Smooth muscle cell of the brain vasculature (primary cell): ENCODE measurements at regions not wholly inside any gene's neighbourhood (a gene's known extent, or its start where the extent isn't known, plus 50 kb on each side); places are given as distances from the start of the nearest gene placed in this dataset.

ENCODE experiments used
- DNase-seq: peaks from one replicate; pipeline ENCODE4 v3.0.0-alpha.2; 2012; ENCODE audit warnings: low read depth, low spot score

DNA sequence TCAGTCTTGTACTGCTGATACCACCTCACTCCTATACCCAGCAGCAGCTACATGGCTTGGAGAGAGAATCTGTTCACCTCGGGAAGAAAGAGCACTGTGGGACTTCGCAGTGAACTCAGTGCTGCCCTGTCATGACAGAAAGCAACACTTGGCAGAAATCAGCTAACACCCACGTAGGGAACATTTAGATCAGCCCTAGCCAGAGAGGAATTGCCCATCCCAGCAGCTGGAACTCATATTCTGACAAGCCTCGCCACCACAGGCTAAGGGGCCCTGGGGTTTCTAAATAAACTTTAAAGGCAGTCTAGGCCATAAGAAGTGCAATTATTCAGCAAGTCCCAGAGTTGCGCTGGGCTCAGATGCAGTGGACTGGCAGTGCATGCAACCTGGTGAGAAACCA lies 1266.8 kb downstream of the GRIK2 start:
- DNase-seq, result no peak

DNA sequence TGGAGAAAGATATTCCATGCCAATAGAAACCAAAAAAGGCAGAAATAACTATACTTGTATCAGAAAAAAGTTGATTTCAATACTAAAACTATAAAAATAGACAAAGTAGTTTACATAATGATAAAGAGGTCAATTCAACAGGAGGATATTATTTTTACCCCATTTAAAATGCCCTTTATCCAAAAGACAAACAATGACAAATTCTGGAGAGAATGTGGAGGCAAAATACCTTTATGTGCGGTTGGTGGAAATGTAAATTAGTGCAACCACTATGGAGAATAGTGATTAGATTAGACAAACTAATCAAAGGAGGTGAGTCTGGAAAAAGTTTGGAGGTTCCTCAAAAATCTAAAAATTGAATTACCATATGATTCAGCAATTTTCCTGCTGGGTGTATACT lies 1262.3 kb downstream of the GRIK2 start:
- no peak for DNase-seq

DNA sequence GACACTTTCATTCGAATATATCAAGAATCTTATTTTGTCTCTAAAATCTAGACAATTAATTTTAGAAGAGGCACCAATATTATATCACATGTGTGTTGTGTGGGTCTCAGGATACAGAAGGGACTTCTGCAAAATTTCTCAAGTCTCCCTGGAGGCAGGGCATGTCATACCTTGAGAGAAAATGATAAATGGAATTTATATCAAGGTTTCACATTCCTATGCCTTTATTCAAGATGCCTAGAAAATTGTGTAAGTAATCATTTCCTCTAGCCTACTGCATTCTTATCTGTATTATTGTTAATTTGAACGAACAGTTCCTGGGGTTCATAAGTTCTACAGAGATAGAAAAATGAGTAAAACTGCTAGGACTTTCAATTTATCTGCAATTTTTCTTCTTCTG lies 1247.9 kb downstream of the GRIK2 start:
- no peak for DNase-seq

DNA sequence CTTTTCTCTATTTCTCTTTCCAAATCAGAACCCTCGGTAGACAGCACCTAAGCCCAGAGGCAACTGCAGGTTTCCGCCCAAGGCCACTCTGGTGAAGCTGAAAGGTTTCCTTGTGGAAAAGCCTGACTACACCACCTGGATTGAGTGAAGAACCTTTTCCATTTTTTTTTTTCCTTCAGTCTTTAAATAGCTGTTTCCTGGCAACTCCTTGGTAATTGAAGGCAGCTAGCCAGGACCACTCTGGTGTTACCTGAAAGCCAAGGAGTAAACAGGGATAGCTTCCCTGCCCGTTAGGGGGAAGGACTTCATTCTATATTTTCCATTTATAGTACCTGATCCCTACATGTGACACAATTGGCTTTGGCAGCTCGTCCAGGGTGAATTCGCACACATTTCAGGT lies 1238.4 kb downstream of the GRIK2 start:
- DNase-seq, result no peak

DNA sequence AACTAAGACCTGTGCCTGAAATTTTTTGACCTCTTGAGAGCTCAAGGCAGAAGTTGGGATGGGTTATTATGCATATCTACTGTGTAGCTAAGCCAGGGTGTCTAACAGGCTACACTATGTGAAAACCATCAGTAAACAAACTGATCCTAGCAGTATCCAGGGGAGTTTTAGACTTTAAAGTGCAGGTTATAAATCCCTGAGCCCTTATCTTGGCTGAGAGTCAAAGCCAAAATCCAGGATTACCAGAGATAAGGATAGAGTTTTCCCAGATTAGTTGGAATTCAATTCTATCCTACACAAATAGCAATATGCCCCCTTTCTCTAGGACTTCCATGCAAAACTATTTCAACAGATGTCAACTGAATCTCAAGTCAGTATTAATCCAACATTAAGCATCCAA lies 1229.7 kb downstream of the GRIK2 start:
- DNase-seq, result no peak

DNA sequence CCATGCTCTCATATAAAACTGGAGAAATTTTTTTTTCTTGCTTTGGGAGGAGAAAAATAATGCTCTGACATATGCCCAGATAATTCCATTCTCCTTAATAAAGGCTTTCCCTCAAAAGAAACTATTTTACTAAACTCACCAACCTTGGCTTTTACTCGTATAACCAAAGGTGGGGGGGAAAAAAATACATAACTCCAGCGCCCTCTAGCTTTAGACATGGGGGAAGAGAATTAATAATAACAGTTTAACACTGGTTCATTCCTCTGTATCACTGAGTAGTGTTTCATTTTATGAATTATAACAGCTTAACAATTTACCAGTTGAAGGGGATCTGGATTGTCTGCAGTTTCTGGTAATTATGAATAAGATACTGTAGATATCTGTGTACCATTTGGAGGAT lies 1226.1 kb downstream of the GRIK2 start:
- DNase-seq, result no peak

DNA sequence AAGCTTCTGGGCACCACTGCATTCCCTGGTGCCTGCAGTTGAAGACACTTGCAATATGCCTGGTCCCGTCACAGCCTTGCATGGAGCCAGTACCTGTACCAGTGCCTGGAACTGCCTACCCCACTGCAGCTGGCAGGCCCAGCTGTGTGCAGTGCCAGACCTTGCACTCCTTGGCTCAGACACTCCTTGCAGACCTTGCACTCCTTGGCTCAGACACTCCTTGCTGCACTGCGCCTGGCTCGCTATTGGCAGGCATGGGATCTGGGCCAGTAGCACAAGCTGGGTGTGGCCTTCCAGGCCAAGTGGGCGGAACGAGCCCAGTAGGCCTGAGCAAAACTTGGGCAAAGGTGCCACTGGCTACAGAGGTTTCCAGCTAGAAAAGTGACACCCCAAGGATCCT lies 1189.1 kb downstream of the GRIK2 start:
- DNase-seq, result no peak

DNA sequence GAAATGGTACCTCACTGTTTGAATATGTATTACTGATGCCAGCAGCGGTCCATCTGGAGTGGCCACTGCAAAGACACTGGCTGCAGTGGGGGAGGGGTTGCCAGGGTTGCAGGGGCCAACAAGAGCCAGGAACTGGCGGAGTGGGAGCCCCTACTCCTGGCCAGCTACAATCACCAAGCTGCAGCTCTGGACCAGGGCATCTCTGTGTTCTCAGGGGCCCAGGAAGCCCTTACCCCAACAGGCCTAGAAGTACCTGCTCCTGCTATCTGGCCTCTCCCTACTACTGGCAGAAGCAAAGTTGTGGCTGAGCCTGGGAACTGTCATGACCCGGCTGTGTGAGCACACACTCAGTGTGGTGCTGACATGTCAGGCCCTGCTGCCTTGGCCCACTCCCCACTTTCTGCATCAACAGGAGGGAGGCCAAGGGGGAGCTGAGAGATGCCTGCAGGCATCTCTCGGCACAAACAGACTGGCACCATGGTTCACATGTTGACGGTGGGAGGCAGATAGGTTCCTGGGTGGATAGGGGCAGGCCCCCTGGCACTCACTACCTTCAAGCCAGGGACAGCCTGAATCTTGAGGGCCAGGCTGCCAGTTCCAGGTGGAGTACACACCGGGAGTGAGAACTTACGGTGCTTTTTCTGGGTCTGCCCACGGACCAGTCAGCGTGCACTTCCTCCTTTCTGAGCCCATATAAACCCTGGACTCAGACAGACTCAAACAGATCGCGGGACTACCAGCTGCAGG lies 1188.0 kb downstream of the GRIK2 start:
- DNase-seq, result no peak

DNA sequence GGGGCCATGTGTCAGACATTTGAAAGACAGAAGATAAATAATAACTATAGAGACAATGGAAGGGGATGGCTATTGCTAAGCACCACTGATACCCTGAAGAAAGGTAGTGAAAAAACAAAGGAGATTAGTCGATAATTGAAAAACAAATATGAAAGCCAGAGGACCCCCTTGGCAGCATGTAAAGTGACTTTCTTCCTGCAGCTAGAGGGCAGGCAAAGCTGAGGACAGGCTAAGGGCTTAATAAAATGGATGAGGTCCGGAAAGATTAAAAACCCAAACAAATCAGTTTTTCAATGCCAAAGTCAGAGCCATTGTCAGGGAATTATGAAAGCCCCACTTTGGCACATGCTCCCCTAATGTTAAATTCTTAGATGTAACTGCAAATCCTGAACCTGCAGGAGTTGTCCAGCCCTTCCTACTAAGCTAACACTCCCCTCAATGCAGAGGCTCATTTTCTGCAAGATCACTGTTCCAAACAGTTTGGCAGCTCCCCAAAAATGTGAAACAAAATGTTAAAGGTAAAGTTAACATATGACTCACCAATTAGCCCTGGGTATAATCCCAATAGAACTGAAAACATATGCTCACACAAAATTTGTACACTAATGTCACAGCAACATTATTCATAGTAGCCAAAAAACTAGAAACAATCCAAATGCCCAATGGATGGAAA lies 1177.9 kb downstream of the GRIK2 start:
- no peak for DNase-seq

DNA sequence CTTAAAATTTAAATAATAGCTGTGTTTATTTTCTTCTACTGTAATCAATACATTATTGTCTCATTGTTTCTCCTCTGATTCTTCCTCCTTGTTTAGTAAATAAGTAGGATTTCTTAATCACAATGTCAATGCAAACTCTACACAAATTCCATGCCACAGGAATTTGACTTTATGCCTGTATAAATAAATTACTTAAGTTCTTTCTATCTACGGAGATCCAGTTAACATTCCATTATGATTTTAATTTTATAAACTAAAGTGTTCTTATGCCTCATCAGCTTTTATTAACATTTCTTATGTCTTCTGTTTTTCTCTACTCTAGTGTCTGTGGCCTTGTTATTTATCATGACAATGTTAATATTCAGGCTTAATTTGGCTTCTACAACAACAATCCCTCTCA lies 1169.2 kb downstream of the GRIK2 start:
- no peak for DNase-seq

DNA sequence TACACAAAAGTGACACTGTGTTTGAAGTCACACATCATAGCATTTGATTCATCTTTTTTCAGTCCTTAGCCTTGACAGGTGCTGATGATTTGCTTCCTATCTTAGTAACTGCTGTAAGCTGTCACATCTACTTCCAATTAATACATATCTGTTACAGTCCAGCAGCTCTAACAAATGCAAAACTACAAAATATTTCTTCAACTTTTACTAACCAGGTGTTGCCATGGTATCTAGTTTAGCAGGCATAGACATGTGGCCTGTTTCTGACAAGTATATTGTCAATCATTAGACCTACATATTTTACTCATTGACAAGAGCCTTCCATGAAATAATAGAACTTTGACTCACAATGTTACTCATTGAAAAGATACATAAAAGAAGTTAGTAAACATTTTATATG lies 1159.7 kb downstream of the GRIK2 start:
- DNase-seq, result no peak

DNA sequence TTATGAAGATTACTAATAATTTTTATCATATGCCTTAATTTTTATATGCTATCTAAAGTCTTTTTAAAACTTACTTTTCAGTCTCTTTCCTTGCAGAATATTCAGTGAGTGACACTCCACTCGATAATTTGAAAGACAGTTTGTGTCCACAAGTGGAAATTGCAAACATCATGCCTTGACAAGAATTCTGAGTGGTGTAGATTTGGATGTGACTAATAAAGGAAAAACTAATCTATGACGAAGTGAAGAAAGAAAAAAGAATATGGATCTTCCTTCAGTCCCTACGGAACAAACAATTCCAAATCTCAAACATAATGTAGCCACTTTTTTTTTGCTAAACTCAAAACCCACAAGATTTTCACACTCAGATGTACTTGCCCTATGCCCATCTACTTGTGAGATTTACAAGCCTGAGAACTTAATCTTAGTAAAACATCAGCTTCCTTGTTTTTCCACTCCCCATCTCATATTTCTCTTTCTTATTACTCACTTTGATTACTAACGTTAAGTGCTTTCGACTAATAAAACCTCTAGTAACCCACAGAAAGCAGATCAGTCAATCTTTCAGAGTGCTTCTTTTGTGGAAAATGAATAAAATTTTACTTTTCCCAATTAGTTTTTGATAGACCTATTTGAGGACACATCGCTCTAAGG lies 1155.8 kb downstream of the GRIK2 start:
- no peak for DNase-seq

DNA sequence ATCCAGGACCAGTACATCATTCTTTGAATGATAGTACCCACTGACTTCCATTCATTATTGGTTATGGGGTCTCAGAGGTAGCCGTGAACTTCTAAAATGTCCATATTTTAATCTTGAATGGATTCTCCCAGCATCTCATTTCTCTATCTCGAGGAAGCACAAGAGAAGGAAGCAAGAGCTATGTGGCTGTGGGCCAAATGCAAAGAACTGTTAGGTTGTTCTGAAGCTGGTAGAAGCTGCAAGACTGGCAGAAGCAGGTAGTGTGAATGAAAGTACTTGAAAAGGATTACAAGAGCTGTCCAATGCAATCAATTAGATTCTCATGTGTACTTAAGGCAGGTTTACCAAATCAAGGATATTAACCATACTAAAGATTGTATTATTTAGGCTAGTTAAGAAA lies 1131.8 kb downstream of the GRIK2 start:
- no peak for DNase-seq

DNA sequence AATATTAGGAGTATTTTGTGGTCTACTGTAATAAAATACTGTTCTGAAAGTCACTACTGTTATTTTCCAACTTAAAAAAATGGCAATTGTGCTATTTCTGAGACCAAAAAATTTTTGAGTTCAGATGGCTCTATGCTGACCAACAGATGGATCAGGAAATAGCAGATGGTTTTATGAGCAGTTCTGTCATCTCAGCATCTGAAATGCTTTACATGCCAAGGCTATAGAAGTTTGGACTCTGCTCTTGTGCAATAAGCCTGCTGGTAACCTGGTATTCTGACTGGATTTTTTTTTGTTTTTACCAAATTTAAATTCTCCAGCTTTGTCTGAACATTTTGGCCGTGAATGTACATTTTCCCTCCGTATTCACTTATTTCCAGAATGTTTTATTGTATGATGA lies 1127.5 kb downstream of the GRIK2 start:
- no peak for DNase-seq

DNA sequence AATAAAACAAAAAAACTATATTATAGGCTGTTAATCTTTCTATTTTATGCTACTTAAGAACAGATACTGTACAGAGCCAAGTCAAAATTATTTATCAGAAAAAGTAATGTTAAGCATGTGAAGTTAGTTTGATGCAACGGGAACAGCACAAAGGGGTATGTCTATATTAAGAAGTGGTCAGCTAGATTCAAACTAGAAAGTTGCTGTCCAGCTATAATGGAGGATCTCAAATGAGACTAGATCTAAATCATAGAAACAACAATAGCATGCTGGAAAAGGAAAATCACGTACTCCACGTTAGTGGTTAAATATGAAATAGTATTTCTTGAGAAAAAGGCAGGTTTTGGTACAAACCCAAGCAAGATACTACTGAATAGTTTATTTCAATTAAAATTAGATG lies 1124.0 kb downstream of the GRIK2 start:
- no peak for DNase-seq

DNA sequence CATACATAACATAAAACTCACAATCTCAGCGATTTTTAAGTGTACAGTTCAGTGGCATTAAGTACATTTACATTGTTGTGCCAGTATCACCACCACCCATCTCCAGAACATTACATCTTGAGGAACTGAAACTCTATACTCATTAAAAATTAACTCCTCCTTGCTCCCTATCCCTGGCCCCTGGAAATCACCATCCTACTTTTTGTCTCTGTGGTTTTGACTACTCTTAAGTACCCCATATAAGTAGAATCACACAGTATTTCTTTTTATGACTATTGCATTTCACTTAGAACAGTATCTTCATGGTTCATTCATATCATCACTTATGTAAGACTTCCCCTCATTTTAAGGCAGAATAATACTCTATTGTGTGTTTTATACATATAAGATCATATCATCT lies 1108.1 kb downstream of the GRIK2 start:
- DNase-seq, result no peak

DNA sequence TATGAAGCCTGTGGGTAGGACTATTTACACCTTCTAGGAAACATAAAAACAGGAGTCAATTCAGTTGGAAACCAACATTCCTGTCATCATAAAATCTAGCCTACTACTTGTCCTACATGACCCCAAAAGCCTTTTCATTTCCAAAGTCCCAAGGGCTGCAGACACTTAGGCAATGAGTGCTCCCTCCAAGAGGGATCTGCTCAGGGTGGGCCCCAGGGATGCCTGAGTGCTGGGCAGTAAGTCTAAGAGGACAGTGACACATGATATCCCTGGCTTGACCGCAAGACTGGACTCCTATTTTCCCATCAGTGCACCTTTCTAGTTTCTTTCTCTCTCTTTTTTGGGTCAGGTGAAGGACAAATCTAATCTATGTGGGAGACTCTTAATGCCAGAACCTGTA lies 1101.3 kb downstream of the GRIK2 start:
- DNase-seq, result no peak

DNA sequence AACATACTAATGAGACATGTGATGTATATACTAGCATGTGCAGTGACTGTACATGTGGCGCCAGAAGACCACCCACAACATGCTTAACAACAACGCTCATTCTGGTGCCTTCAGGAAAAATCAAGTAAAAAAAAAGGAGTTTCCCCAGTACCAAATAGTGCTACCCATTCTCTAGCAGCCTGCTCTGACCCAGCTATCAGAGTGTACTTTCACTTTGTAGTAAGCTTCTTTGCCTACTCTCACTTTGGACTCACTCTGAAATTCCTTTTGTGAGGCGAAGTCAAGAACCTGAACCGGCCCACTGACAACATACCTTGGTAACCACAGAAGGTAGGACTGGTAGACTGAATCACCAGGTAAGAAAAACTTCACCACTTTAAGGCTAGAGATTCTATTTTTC lies 1100.0 kb downstream of the GRIK2 start:
- no peak for DNase-seq

DNA sequence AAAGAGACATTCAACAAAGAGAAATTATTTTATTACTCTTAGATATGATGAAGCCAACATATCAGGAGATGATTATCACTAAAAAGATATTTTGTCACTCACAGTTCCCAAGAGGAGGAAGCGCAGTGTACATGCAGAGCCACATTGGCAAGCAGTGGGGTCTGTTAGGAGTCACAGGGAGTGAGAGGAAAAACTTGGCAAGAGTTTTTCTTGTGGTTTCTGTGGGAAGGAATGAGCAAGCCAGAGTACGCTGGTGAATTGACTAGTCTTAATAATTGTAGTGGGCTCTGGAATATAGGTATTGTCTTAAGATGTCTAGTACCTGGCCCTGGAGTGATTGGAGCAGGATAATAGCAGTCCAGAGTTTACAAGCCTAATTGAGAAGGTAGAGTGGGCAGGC lies 1095.2 kb downstream of the GRIK2 start:
- DNase-seq, result no peak

DNA sequence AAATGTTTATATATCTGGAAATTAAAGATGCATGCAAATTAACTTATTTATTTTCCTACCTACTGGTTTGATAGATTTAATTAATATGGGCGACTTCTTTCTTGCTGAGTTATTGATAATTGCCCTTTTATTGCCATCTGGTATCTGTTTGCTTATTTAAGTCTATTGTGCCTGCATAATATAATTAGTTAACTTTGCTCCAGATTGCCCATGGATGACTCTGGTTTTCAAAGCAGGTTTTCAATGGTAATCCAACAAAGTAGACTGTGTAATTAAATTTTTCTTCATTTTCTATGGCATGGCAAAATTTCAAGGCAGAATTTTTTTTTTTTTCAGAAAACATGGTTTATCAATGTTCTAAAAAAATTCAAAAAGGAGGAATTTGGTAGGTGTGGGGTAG lies 1092.0 kb downstream of the GRIK2 start:
- no peak for DNase-seq

DNA sequence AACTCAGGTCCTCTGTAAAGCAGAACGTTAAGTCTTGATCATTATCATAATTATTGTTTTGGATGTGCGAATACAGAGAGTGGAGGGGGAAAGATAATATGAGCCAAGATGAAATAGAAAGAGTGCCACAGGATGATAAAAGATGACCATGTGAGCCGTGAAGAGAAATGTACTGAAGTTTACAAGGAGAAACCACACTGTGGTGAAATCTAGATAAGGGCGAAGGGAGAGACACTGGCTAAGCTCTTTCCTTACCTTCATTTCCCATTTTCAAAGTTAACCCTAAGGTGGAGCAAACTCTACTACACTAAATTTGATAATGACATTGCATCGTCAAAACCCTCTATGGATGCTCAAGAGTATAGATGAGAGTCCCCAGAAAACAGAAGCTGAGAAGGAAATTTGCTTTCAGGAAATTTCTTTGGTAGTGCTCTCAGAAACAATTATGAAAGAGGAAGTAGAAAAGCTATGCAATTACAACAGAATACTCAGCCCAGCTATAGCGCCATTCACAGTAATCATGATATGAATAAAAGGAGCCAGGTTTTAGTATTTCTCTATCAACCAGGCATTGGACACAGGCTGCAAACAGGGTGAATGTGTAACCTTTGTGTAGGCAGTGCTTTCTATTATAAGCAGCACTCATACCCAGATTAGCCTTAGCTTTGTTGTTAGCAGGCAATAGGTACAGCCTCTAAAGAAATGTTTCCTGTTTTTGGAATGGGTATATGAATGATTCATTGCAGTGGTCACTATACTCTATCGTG lies 1080.7 kb downstream of the GRIK2 start:
- DNase-seq, result no peak

DNA sequence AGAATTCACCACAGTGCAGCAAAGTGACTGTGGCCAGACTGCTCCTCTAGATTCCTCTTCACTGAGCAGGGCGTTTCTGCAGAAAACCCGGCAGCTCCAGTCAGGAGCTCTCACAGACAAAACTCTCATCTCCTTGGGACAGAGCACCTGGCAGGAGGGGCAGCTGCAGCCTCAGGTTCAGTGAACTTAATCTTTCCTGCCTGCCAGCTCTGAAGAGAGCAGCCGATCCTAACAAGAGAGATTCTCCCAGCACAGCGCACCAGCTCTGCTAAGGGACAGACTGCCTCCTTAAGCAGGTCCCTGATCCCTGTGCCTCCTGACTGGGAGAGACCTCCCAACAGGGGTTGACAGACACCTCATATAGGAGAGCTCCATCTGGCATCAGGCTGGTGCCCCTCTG lies 1065.5 kb downstream of the GRIK2 start:
- no peak for DNase-seq
